ENCODE measurements at regions not wholly inside any gene's neighbourhood (a gene's known extent, or its start where the extent isn't known, plus 50 kb on each side); places are given as distances from the start of the nearest gene placed in this dataset.
"Not testable (repeated sequence)": the region's sequence is repeated elsewhere in the genome, so short reads cannot be mapped to it uniquely, and the experiment has no call there.

GRCh38 chr1:88330201-88330600 is 353.9 kb upstream of the PKN2 start:
- DNase-seq: no peak

- no peak for DNase-seq
These were observed 350.9 kb upstream of the PKN2 start for GRCh38 chr1:88333086-88333695.

- no peak for DNase-seq
These were observed 342.6 kb upstream of the PKN2 start for GRCh38 chr1:88341447-88341846.

DNA sequence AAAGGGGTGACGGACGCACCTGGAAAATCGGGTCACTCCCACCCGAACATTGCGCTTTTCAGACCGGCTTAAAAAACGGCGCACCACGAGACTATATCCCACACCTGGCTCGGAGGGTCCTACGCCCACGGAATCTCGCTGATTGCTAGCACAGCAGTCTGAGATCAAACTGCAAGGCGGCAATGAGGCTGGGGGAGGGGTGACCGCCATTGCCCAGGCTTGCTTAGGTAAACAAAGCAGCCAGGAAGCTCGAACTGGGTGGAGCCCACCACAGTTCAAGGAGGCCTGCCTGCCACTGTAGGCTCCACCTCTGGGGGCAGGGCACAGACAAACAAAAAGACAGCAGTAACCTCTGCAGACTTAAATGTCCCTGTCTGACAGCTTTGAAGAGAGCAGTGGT is 342.0 kb upstream of the PKN2 start:
- DNase-seq: not testable (repeated sequence)

- DNase-seq: no peak
These were observed 333.4 kb upstream of the PKN2 start for GRCh38 chr1:88350648-88351047.

- no peak for DNase-seq
These were observed 332.1 kb upstream of the PKN2 start for GRCh38 chr1:88351960-88352359.

- no peak for DNase-seq
These were observed 329.8 kb upstream of the PKN2 start for GRCh38 chr1:88354256-88354655.

- DNase-seq: no peak
These were observed 326.3 kb upstream of the PKN2 start for GRCh38 chr1:88357729-88358128.

- DNase-seq: no peak
These were observed 312.5 kb upstream of the PKN2 start for GRCh38 chr1:88371436-88372023.

GRCh38 chr1:88375977-88376376 is 308.1 kb upstream of the PKN2 start:
- DNase-seq: no peak

- no peak for DNase-seq
These were observed 307.7 kb upstream of the PKN2 start for GRCh38 chr1:88376421-88376820.

- DNase-seq: no peak
These were observed 305.5 kb upstream of the PKN2 start for GRCh38 chr1:88378560-88378959.

GRCh38 chr1:88394958-88395357 is 289.1 kb upstream of the PKN2 start:
- no peak for DNase-seq

DNA sequence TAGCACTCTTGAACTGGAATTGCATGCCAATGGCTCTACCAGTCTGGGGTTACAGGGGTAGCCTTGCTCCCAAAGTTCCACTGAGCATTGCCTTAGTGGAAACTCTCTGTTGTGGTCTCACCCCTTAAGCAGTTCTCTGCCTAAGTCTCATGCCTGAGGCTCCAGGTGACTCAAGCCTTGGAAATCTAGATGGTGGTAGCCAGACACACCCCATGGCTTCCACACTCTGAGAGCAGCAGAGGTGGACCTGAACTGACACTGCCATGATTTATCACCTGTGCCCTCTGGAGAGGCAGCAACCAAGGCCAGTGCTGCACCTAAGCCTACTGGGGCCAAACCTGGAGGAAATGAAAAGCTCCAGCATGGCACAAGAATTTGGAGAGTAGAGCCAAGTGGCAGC is 285.7 kb upstream of the PKN2 start:
- DNase-seq: no peak

DNA sequence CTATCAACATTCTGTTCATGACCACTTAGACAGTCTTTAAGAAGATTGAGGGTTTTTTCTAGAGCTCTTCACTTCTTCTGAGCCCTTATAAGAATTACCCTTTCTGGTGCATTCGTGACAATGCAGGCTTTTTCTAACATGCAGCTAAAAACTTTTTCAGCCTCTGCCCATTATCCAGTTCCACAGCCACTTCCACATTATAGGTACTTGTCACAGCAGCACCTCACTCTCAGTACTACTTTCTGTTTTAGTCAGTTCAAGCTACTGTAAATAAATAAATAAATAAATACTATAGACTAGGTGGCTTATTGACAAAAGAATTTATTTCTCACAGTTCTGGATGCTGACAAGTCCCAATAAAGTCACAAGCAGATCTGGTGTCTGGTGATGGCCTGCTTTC is 284.4 kb upstream of the PKN2 start:
- no peak for DNase-seq

DNA sequence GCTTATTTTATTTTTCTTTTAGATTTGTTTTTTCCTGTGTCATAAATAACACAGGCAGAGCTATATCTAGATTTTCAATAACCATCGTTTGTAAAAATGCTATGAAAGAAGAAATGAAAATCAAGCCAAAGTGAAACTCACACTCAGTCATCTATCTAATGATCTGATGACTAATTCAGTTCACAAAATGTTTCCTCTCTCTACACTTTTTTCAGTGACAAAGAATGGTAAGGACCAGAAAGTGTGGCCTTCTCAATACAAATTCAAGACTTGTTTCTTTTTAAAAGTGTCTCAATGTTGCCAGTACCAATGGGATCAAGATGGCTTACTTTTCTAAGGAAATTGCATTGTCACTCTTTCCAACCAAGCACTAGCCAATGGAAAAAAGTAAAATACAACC is 282.8 kb upstream of the PKN2 start:
- no peak for DNase-seq

GRCh38 chr1:88404582-88404981 is 279.5 kb upstream of the PKN2 start:
- no peak for DNase-seq

DNA sequence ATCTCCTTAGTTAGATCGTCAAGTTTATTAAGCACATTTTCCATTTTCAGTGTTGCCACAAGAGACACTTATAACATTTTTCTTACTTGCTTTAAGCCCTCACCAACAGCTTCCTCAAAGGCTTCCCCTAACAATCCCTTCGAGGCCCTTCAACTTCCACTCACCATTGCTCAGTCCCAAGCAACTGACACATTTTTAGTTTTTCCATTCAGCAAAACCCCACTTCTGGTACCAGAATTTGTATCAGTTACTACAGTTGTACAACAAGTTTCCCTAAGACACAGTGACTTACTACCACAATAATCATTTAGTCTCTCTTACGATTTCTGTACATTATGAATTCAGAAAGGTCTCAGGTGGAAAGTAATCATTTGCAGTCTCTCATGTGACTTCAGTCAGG is 276.8 kb upstream of the PKN2 start:
- DNase-seq: no peak

GRCh38 chr1:88421997-88422396 is 262.1 kb upstream of the PKN2 start:
- no peak for DNase-seq

DNA sequence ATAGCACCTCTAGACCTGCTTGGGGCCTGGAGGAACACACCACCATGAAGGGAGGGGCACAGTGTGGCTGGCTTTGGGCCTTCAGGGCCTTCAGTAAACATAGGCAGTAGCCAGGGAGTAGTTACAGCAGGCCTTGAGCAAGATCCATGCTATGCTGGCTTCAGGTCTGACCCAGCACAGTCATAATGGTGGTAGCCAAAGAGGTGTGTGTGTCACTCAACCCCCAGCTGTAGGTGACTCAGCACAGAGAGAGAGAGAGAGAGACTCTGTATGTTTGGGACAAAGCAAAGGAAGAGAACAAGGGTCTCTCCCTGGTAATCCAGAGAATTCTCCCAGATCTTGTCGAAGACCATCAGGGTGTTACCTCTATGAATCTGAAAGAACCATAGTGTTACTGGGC is 250.5 kb upstream of the PKN2 start:
- DNase-seq: no peak

DNA sequence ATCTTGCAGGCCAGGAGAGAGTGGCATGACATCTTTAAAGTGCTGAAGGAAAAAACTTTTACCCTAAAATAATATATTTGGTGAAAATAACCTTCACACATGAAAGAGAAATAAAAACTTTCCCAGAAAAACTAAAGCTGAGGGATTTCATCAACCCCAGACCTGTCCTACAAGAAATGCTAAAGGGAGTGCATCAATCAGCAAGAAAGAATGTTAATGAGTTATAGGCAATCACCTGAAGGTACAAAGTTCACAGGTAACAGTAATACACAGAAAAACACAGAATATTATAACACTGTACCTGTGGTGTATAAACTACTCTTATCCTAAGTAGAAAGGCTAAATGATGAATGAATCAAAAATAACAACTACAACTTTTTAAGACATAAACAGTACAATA is 249.2 kb upstream of the PKN2 start:
- DNase-seq: no peak

DNA sequence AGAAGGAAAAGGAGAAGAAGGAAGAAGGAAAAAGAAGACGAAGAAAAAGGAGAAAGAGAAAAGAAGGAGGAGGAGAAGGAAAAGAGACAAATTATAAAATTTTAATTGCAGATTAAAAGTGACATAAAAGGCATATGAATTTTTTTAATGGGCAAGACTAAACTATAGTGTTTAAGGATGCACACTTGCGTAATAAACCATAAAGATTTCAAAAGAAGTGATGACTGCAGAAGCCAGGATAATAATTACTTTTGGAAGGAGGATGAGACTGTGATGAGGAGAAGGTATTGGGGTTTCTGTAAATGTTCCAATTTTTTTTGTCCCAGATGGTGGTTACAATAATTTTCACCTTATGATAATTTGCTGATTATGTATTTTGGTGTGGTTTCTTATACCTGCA is 243.1 kb upstream of the PKN2 start:
- DNase-seq: no peak

DNA sequence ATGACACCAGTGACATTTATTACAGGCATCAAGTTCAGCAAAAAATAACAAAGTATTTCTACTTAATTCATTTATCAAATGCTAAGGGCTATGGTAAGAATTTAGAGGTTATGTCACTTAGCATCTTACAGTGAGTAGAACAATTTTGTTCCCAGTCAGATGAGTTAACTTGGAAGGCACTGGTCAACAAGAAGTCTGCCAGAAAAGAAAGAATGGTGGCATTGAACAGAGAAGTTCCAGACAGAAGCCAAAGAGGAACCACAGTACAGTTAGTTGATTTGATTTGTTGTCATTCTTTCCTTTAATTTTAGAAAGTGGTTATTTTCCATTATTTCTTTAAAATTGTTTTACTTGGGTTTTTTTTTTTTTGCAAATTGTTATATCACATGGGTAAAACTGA is 232.2 kb upstream of the PKN2 start:
- no peak for DNase-seq

DNA sequence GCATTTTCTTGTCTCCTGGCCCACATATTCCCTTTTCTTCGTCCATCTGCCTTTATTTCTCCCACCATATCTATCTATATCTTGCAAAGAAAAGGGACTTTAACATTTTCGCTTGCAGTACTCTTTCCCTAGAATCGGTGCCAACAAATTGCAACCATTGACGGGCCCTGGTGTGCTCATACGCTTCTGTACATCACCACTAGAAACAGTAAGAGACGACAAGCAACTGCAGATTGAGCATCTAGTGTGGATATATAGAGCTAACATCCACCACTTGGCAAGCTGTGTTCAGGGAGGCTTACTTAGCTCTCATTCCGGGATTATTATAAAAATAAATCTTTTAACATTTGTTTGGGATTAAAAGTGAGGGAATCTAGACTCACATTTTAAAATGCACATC is 230.8 kb upstream of the PKN2 start:
- no peak for DNase-seq

- no peak for DNase-seq
These were observed 229.3 kb upstream of the PKN2 start for GRCh38 chr1:88454781-88455180.
